Muscle layer of duodenum (tissue), 2 donors: ENCODE measurements at regions not wholly inside any gene's neighbourhood (a gene's known extent, or its start where the extent isn't known, plus 50 kb on each side); places are given as distances from the start of the nearest gene placed in this dataset.
"Not testable (repeated sequence)": the region's sequence is repeated elsewhere in the genome, so short reads cannot be mapped to it uniquely, and the experiment has no call there.

ENCODE experiments used
- H3K27ac ChIP-seq: one replicate; pipeline ENCODE4 v1.7.0; 2013; ENCODE audit warnings: mild to moderate bottlenecking, low read length
- H3K27me3 ChIP-seq: one replicate; pipeline ENCODE4 v1.7.0; 2013; ENCODE audit warnings: low read depth, mild to moderate bottlenecking, control low read depth, low read length
- H3K36me3 ChIP-seq, 2 donors: one replicate each; pipeline ENCODE4 v1.7.0; 2013; ENCODE audit warnings: low read length in 2 of 2, control low read depth in 1 of 2, mild to moderate bottlenecking in 1 of 2; ENCODE audit not compliant: insufficient read depth in 2 of 2, control insufficient read depth in 1 of 2
- H3K4me1 ChIP-seq, 2 donors: one replicate each; pipeline ENCODE4 v1.7.0; 2013; ENCODE audit warnings: low read length in 2 of 2, mild to moderate bottlenecking in 2 of 2, control low read depth in 1 of 2, moderate library complexity in 1 of 2; ENCODE audit not compliant: insufficient read depth in 2 of 2, control insufficient read depth in 1 of 2
- H3K4me3 ChIP-seq, 2 donors: one replicate each; pipeline ENCODE4 v1.7.0; 2013; ENCODE audit warnings: low read length in 2 of 2, low read depth in 1 of 2, mild to moderate bottlenecking in 1 of 2
- H3K9me3 ChIP-seq, 2 donors: one replicate each; pipeline ENCODE4 v1.7.0; 2013; ENCODE audit warnings: low read length in 2 of 2, control low read depth in 1 of 2, mild to moderate bottlenecking in 1 of 2; ENCODE audit not compliant: control insufficient read depth in 1 of 2
- donor health status: healthy.

GRCh38 chr12:30578426-30578825 is 117.2 kb downstream of the IPO8 start:
- H3K4me3 ChIP-seq = no peak overlapping the region
- H3K27me3 ChIP-seq = no peaks in the 10 kb centered on the region
- H3K9me3 ChIP-seq = no peaks in the 10 kb centered on the region
- H3K36me3 ChIP-seq = no peaks in the 10 kb centered on the region
- H3K27ac ChIP-seq = no peak overlapping the region
- H3K4me1 ChIP-seq = peaks cover 0 to 6% of the 10 kb centered on the region in 2 donors

- no peaks in the 10 kb centered on the region for H3K27me3 ChIP-seq
- H3K9me3 ChIP-seq = no peaks in the 10 kb centered on the region
- no peak overlapping the region for H3K27ac ChIP-seq
- no peak overlapping the region for H3K4me3 ChIP-seq
- H3K4me1 ChIP-seq = peaks cover 0 to 6% of the 10 kb centered on the region in 2 donors
- no peaks in the 10 kb centered on the region for H3K36me3 ChIP-seq
Observed at GRCh38 chr12:30573145-30573544, 122.5 kb downstream of the IPO8 start.

- Histone ChIP-seq H3K27me3 (no peaks in the 10 kb centered on the region), H3K9me3 (no peaks in the 10 kb centered on the region), H3K27ac (no peak overlapping the region), H3K4me3 (no peak overlapping the region), H3K4me1 (peaks cover 0 to 6% of the 10 kb centered on the region in 2 donors), H3K36me3 (no peaks in the 10 kb centered on the region)
Observed at GRCh38 chr12:30570211-30570890, 125.3 kb downstream of the IPO8 start.

- Histone ChIP-seq H3K27ac (no peak overlapping the region), H3K36me3 (no peaks in the 10 kb centered on the region), H3K4me1 (peaks cover 0 to 6% of the 10 kb centered on the region in 2 donors), H3K4me3 (no peak overlapping the region), H3K9me3 (no peaks in the 10 kb centered on the region), H3K27me3 (no peaks in the 10 kb centered on the region)
Observed at GRCh38 chr12:30569426-30569825, 126.2 kb downstream of the IPO8 start.

GRCh38 chr12:30568453-30568852 is 127.2 kb downstream of the IPO8 start:
- Histone ChIP-seq H3K36me3 (no peaks in the 10 kb centered on the region), H3K4me1 (peaks cover 0 to 6% of the 10 kb centered on the region in 2 donors), H3K27me3 (no peaks in the 10 kb centered on the region), H3K9me3 (no peaks in the 10 kb centered on the region), H3K27ac (no peak overlapping the region), H3K4me3 (no peak overlapping the region)

- H3K27ac ChIP-seq = no peak overlapping the region
Observed at GRCh38 chr12:30567082-30567481, 128.6 kb downstream of the IPO8 start.

GRCh38 chr12:30564394-30564793 is 131.3 kb downstream of the IPO8 start:
- Histone ChIP-seq H3K27me3 (no peaks in the 10 kb centered on the region), H3K36me3 (no peaks in the 10 kb centered on the region), H3K27ac (no peak overlapping the region), H3K9me3 (no peaks in the 10 kb centered on the region), H3K4me3 (no peak overlapping the region), H3K4me1 (no peaks in the 10 kb centered on the region)

More at GRCh38 chr12:30567082-30567481, 128.6 kb downstream of the IPO8 start:
- Histone ChIP-seq H3K36me3 (no peaks in the 10 kb centered on the region), H3K27me3 (no peaks in the 10 kb centered on the region), H3K9me3 (no peaks in the 10 kb centered on the region), H3K4me3 (no peak overlapping the region), H3K4me1 (peaks cover 0 to 4% of the 10 kb centered on the region in 2 donors)

- no peaks in the 10 kb centered on the region for H3K27me3 ChIP-seq
- no peaks in the 10 kb centered on the region for H3K36me3 ChIP-seq
- H3K9me3 ChIP-seq = peaks cover 0 to 9% of the 10 kb centered on the region in 2 donors
- H3K4me1 ChIP-seq = no peaks in the 10 kb centered on the region
- H3K27ac ChIP-seq = no peak overlapping the region
- H3K4me3 ChIP-seq = no peak overlapping the region
Observed at GRCh38 chr12:30548203-30548602, 147.5 kb downstream of the IPO8 start.

- no peaks in the 10 kb centered on the region for H3K27me3 ChIP-seq
Observed at GRCh38 chr12:30546121-30546520, 149.5 kb downstream of the IPO8 start.

GRCh38 chr12:30544704-30545103 is 151.0 kb downstream of the IPO8 start:
- not testable (repeated sequence) for H3K27me3 ChIP-seq, H3K4me3 ChIP-seq, H3K36me3 ChIP-seq, H3K4me1 ChIP-seq, H3K27ac ChIP-seq
- H3K9me3 ChIP-seq = peaks cover 0 to 14% of the 10 kb centered on the region in 2 donors

More at GRCh38 chr12:30546121-30546520, 149.5 kb downstream of the IPO8 start:
- no peak overlapping the region for H3K4me3 ChIP-seq
- H3K9me3 ChIP-seq = peaks cover 0 to 14% of the 10 kb centered on the region in 2 donors
- H3K27ac ChIP-seq = no peak overlapping the region
- H3K4me1 ChIP-seq = no peaks in the 10 kb centered on the region
- H3K36me3 ChIP-seq = no peaks in the 10 kb centered on the region

GRCh38 chr12:30537228-30537627 is 158.4 kb downstream of the IPO8 start:
- Histone ChIP-seq H3K36me3 (no peaks in the 10 kb centered on the region), H3K27ac (no peak overlapping the region), H3K4me3 (no peak overlapping the region), H3K4me1 (no peaks in the 10 kb centered on the region), H3K9me3 (peaks cover 0 to 2% of the 10 kb centered on the region in 2 donors), H3K27me3 (no peaks in the 10 kb centered on the region)
